ENCODE measurements at regions not wholly inside any gene's neighbourhood (a gene's known extent, or its start where the extent isn't known, plus 50 kb on each side); places are given as distances from the start of the nearest gene placed in this dataset.
"Not testable (repeated sequence)": the region's sequence is repeated elsewhere in the genome, so short reads cannot be mapped to it uniquely, and the experiment has no call there.

GRCh38 chr14:44404599-44404998 lies 102.5 kb downstream of the FSCB start:
- no peak overlapping the region for H3K27ac Mint-ChIP-seq
- ATAC-seq (no peak), DNase-seq (ENCODE audit: low spot score in 2 of 2) (no peak)
- H3K9me3 Mint-ChIP-seq = no peaks in the 10 kb centered on the region
- H3K36me3 Mint-ChIP-seq = no peaks in the 10 kb centered on the region

DNA sequence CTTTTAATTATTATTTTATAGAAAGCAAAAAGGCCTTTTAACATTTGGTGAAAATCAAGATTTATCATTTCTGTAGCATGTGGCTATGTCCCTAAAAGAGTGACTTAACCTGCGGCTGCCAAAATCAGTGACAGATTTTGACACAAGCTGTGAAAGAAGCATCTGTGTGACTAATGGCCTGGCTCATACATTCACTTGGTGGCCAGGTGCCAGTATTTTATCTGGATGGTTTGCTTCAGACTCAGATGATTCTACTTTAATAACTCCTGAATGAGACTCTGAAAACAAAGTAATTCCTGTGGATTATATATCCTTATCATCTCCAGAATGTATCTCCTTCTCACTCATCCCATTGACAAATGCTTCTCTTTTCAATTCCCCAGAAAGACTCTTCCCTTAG lies 103.0 kb downstream of the FSCB start:
- no peak for ATAC-seq
- H3K36me3 Mint-ChIP-seq = no peaks in the 10 kb centered on the region
- DNase-seq (ENCODE audit: low spot score in 2 of 2) = no peak
- H3K27ac Mint-ChIP-seq = no peak overlapping the region
- H3K9me3 Mint-ChIP-seq = no peaks in the 10 kb centered on the region

GRCh38 chr14:44403193-44403592 lies 103.9 kb downstream of the FSCB start:
- H3K27ac Mint-ChIP-seq = no peak overlapping the region
- ATAC-seq = no peak
- no peak for DNase-seq (ENCODE audit: low spot score in 2 of 2)
- H3K36me3 Mint-ChIP-seq = no peaks in the 10 kb centered on the region
- no peaks in the 10 kb centered on the region for H3K9me3 Mint-ChIP-seq

DNA sequence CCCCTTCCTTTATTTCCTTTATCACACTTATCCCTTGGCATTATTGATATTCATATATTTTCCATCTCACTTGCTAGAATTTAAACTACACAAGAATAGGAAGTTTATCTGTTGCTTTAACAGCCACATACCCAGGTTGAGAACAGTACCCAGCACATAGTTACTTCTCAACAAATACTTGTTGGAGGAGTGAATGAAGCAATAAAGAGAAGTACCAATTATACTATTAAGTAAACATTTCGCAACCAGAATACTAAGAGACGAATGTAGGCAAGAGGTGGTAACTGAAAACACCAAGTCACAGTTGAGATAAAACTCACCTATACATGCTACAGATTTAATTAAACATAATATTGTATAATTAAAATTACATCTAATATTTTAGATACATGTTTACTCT lies 110.9 kb downstream of the FSCB start:
- H3K36me3 Mint-ChIP-seq = no peaks in the 10 kb centered on the region
- ATAC-seq = no peak
- peaks cover 2 to 19% of the 10 kb centered on the region in 2 donors for H3K9me3 Mint-ChIP-seq
- no peak overlapping the region for H3K27ac Mint-ChIP-seq
- no peak for DNase-seq (ENCODE audit: low spot score in 2 of 2)

- no peak for ATAC-seq
Observed at GRCh38 chr14:44392984-44393383, 114.1 kb downstream of the FSCB start.

DNA sequence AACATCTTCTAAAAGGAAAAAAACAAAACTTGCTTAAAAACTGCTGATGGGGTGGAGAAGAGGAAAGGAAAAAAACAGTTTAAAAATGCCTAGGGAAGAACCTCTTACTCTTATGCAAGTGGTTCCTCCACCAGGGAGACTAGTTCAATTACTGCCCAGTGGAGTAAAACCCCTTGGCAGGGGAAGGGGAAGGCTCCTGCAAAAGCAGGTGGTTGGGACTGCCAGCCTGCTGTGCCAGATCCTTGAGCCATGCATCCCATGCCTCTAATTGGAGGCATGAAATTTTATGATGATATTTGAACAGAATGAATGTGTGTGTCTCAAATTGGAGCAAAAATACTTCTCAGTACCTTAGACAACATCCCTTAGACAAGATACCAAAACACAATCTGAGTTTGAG lies 118.8 kb downstream of the FSCB start:
- H3K27ac Mint-ChIP-seq = no peak overlapping the region
- DNase-seq (ENCODE audit: low spot score in 2 of 2) (no peak), ATAC-seq (no peak)
- no peaks in the 10 kb centered on the region for H3K36me3 Mint-ChIP-seq
- H3K9me3 Mint-ChIP-seq = peaks cover 2 to 13% of the 10 kb centered on the region in 2 donors

More at GRCh38 chr14:44392984-44393383, 114.1 kb downstream of the FSCB start:
- no peak for DNase-seq (ENCODE audit: low spot score in 2 of 2)
- Mint-ChIP-seq H3K9me3 (peaks cover 2 to 22% of the 10 kb centered on the region in 2 donors), H3K36me3 (no peaks in the 10 kb centered on the region), H3K27ac (no peak overlapping the region)

- Mint-ChIP-seq H3K36me3 (no peaks in the 10 kb centered on the region), H3K27ac (no peak overlapping the region), H3K9me3 (peaks cover 3 to 7% of the 10 kb centered on the region in 2 donors)
- DNase-seq (ENCODE audit: low spot score in 2 of 2) (no peak), ATAC-seq (no peak)
Observed at GRCh38 chr14:44385906-44386305, 121.2 kb downstream of the FSCB start.

DNA sequence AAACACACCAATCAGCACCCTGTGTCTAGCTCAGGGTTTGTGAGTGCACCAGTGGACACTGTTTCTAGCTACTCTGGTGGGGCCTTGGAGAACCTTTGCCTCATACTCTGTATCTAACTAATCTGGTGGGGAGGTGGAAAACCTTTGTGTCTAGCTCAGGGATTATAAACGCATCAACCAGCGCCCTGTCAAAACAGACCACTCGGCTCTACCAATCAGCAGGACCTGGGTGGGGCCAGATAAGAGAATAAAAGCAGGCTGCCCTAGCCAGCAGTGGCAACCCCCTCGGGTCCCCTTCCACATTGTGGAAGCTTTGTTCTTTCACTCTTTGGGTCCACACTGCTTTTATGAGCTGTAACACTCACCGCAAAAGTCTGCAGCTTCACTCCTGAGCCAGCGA lies 121.8 kb downstream of the FSCB start:
- H3K36me3 Mint-ChIP-seq; H3K27ac Mint-ChIP-seq; H3K9me3 Mint-ChIP-seq; DNase-seq (ENCODE audit: low spot score in 2 of 2); ATAC-seq: not testable (repeated sequence)

DNA sequence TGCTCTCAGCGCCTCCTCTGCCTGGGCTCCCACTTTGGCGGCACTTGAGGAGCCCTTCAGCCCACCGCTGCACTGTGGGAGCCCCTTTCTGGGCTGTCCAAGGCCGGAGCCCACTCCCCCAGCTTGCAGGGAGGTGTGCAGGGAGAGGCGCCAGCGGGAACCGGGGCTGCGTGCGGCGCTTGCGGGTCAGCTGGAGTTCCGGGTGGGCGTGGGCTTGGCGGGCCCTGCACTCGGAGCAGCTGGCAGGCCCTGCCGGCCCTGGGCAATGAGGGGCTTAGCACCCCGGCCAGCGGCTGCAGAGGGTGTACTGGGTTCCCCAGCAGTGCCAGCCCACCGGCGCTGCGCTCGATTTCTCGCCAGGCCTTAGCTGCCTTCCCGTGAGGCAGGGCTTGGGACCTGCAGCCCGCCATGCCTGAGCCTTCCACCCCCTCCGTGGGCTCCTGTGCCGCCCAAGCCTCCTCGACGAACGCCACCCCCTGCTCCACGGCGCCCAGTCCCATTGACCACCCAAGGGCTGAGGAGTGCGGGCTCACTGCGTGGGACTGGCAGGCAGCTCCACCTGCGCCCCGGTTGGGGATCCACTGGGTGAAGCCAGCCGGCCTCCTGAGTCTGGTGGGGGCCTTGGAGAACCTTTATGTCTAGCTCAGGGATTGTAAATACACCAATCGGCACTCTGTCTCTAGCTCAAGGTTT lies 122.3 kb downstream of the FSCB start:
- ATAC-seq; H3K27ac Mint-ChIP-seq; H3K9me3 Mint-ChIP-seq; DNase-seq (ENCODE audit: low spot score in 2 of 2); H3K36me3 Mint-ChIP-seq: not testable (repeated sequence)

GRCh38 chr14:44384093-44384492 lies 123.0 kb downstream of the FSCB start:
- ATAC-seq = no peak

GRCh38 chr14:44383636-44384035 lies 123.4 kb downstream of the FSCB start:
- peaks cover 5 to 8% of the 10 kb centered on the region in 2 donors for H3K9me3 Mint-ChIP-seq
- no peak for ATAC-seq
- H3K27ac Mint-ChIP-seq = no peak overlapping the region
- H3K36me3 Mint-ChIP-seq = no peaks in the 10 kb centered on the region
- no peak for DNase-seq (ENCODE audit: low spot score in 2 of 2)

More at GRCh38 chr14:44384093-44384492, 123.0 kb downstream of the FSCB start:
- H3K27ac Mint-ChIP-seq = no peak overlapping the region
- H3K9me3 Mint-ChIP-seq = peaks cover 5 to 8% of the 10 kb centered on the region in 2 donors
- no peak for DNase-seq (ENCODE audit: low spot score in 2 of 2)
- no peaks in the 10 kb centered on the region for H3K36me3 Mint-ChIP-seq

DNA sequence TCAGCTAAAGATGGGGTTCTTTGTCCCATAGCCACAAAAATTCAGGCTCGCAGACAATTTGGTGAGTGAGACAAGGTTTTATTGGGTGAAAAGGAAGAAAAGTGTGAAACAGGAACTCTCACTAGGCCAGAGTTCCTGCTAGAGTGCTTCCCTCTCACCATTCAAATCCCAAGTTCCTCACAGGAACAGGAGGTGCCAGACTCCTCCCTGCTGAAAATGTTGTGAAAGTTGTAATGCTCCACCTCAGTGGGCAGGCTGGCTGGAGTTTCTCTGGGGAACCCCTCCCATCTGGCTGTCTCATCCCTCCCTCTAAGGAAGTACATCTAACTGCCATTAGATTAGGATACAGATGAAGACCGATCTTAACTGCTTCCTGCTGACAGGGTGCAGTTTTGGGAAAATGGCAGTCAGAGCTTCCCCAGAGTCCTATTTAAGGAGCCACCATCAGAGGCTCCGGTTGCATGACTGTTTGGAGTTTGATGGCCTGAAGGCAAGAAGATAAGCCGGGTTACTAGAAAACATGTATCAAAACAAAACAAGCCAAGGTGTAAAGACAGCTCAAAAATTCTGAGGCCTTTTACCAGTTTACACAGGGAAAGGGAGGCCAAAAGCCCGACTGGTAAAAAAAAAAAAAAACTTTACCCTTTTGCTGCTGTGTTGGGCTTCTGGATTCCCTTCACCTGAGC lies 127.6 kb downstream of the FSCB start:
- ATAC-seq (no peak), DNase-seq (ENCODE audit: low spot score in 2 of 2) (no peak)
- Mint-ChIP-seq H3K27ac (no peak overlapping the region), H3K36me3 (peaks cover 0 to 6% of the 10 kb centered on the region in 2 donors), H3K9me3 (peaks cover 21 to 27% of the 10 kb centered on the region in 2 donors)

- Mint-ChIP-seq H3K27ac (no peak overlapping the region), H3K9me3 (peaks cover 19 to 35% of the 10 kb centered on the region in 2 donors), H3K36me3 (peaks cover 0 to 7% of the 10 kb centered on the region in 2 donors)
- DNase-seq (ENCODE audit: low spot score in 2 of 2) (no peak), ATAC-seq (no peak)
Observed at GRCh38 chr14:44374906-44375305, 132.2 kb downstream of the FSCB start.

GRCh38 chr14:44372807-44373489 lies 134.1 kb downstream of the FSCB start:
- Mint-ChIP-seq H3K27ac (no peak overlapping the region), H3K36me3 (peaks cover 0 to 7% of the 10 kb centered on the region in 2 donors), H3K9me3 (peaks cover 19 to 31% of the 10 kb centered on the region in 2 donors)
- DNase-seq (ENCODE audit: low spot score in 2 of 2) (no peak), ATAC-seq (no peak)

- Mint-ChIP-seq H3K27ac (no peak overlapping the region), H3K36me3 (peaks cover 0 to 7% of the 10 kb centered on the region in 2 donors), H3K9me3 (peaks cover 14 to 28% of the 10 kb centered on the region in 2 donors)
- DNase-seq (ENCODE audit: low spot score in 2 of 2) (no peak), ATAC-seq (no peak)
Observed at GRCh38 chr14:44372231-44372630, 134.9 kb downstream of the FSCB start.

GRCh38 chr14:44370727-44371126 lies 136.4 kb downstream of the FSCB start:
- Mint-ChIP-seq H3K36me3 (peaks cover 0 to 7% of the 10 kb centered on the region in 2 donors), H3K27ac (no peak overlapping the region), H3K9me3 (peaks cover 16 to 23% of the 10 kb centered on the region in 2 donors)
- ATAC-seq = no peak
- no peak for DNase-seq (ENCODE audit: low spot score in 2 of 2)

DNA sequence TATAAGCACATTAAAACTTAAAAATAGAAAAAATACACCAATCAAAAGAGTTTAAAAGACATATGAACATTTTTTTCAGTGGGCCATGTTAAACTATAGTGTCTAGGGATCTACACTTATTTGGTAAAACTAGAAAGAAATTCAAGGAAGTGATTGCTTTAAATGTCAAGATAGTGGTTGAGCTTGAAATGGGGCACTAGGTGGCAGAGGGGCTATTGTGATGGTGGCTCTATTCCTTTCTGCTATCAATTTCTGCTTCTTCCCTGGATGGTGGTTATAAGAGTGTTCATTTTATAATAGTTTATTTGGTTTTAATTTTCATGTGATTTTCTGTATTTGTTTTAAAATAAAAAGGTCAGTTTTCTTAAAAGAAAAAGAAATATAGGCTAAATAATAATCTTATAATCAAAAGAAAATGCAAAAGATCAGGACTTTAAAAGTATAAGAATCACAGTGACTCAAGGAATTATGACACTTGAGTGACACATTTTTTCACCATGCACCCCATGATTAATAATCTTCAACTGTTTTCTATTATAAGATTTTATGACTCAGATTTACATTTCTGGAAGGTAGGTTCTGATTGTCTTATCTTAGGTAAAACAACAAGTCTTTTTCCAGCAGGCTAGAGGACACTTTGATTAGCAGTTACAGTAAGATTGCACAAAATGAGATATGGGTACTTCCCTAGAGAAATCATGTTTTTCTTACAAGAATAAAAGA lies 137.5 kb downstream of the FSCB start:
- Mint-ChIP-seq H3K36me3 (peaks cover 0 to 2% of the 10 kb centered on the region in 2 donors), H3K9me3 (peaks cover 18 to 25% of the 10 kb centered on the region in 2 donors), H3K27ac (no peak overlapping the region)
- DNase-seq (ENCODE audit: low spot score in 2 of 2) (no peak), ATAC-seq (no peak)
